ENCODE measurements at regions not wholly inside any gene's neighbourhood (a gene's known extent, or its start where the extent isn't known, plus 50 kb on each side); places are given as distances from the start of the nearest gene placed in this dataset.

- TF ChIP-seq ISL1 (CRISPR knock-in tag; IDR thresholded peaks at IDR 0.05) (no peak), ZFP30 (CRISPR knock-in tag; IDR thresholded peaks at IDR 0.05) (no peak), ZFP3 (CRISPR knock-in tag; IDR thresholded peaks at IDR 0.05) (no peak), CSRNP3 (CRISPR knock-in tag; IDR thresholded peaks at IDR 0.05) (no peak), CREB5 (CRISPR knock-in tag; IDR thresholded peaks at IDR 0.05; ENCODE audit: low read depth) (no peak), ZNF565 (CRISPR knock-in tag; conservative IDR thresholded peaks at IDR 0.05; ENCODE audit: low read depth) (no peak), PPARA (CRISPR knock-in tag; IDR thresholded peaks at IDR 0.05; ENCODE audit: borderline replicate concordance) (no peak), ZC3H10 (CRISPR knock-in tag; IDR thresholded peaks at IDR 0.05) (no peak), ESRRG (CRISPR knock-in tag; IDR thresholded peaks at IDR 0.05) (no peak), OSR1 (CRISPR knock-in tag; IDR thresholded peaks at IDR 0.05) (no peak)
- ATAC-seq, result no peak
Measured at GRCh38 chr20:61056116-61056515, 195.9 kb upstream of the CDH4 start.

- TF ChIP-seq GLIS3 (CRISPR knock-in tag; IDR thresholded peaks at IDR 0.05), result no peak
- TF ChIP-seq CSDC2 (CRISPR knock-in tag; IDR thresholded peaks at IDR 0.05), result no peak
- no peak for TF ChIP-seq RARB (CRISPR knock-in tag; IDR thresholded peaks at IDR 0.05)
- TF ChIP-seq POU6F1 (CRISPR knock-in tag; IDR thresholded peaks at IDR 0.05; ENCODE audit: borderline replicate concordance, low read depth), result no peak
- no peak for TF ChIP-seq ZC3H10 (CRISPR knock-in tag; IDR thresholded peaks at IDR 0.05)
- no peak for TF ChIP-seq CSRNP3 (CRISPR knock-in tag; IDR thresholded peaks at IDR 0.05)
- no peak for TF ChIP-seq OSR1 (CRISPR knock-in tag; IDR thresholded peaks at IDR 0.05)
- no peak for TF ChIP-seq PATZ1 (CRISPR knock-in tag; IDR thresholded peaks at IDR 0.05; ENCODE audit: borderline replicate concordance)
- TF ChIP-seq ZNF565 (CRISPR knock-in tag; conservative IDR thresholded peaks at IDR 0.05; ENCODE audit: low read depth), result no peak
- TF ChIP-seq ZNF8 (CRISPR knock-in tag; IDR thresholded peaks at IDR 0.05), result no peak
- TF ChIP-seq SNAI2 (CRISPR knock-in tag; IDR thresholded peaks at IDR 0.05), result no peak
Measured at GRCh38 chr20:61056627-61057442, 195.2 kb upstream of the CDH4 start.

GRCh38 chr20:61057443-61058121, 194.5 kb upstream of the CDH4 start:
- no peak for TF ChIP-seq ZFP3 (CRISPR knock-in tag; IDR thresholded peaks at IDR 0.05)
- no peak for TF ChIP-seq CSRNP3 (CRISPR knock-in tag; IDR thresholded peaks at IDR 0.05)
- no peak for TF ChIP-seq CSDC2 (CRISPR knock-in tag; IDR thresholded peaks at IDR 0.05)
- TF ChIP-seq POU6F1 (CRISPR knock-in tag; IDR thresholded peaks at IDR 0.05; ENCODE audit: borderline replicate concordance, low read depth), result no peak
- no peak for TF ChIP-seq ARNTL (CRISPR knock-in tag; IDR thresholded peaks at IDR 0.05; ENCODE audit: borderline replicate concordance, low read depth)
- no peak for TF ChIP-seq OSR1 (CRISPR knock-in tag; IDR thresholded peaks at IDR 0.05)
- TF ChIP-seq BACH2 (CRISPR knock-in tag; IDR thresholded peaks at IDR 0.05; ENCODE audit: borderline replicate concordance), result no peak
- TF ChIP-seq ESRRG (CRISPR knock-in tag; IDR thresholded peaks at IDR 0.05), result no peak
- TF ChIP-seq ZNF8 (CRISPR knock-in tag; IDR thresholded peaks at IDR 0.05), result no peak
- ATAC-seq, result no peak

More at GRCh38 chr20:61056627-61057442, 195.2 kb upstream of the CDH4 start:
- no peak for ATAC-seq
